K562 (cell line): ENCODE measurements at regions not wholly inside any gene's neighbourhood (a gene's known extent, or its start where the extent isn't known, plus 50 kb on each side); places are given as distances from the start of the nearest gene placed in this dataset.

Source experiments
- ATAC-seq: fragments of 200-7000 bp; cut with Tn5 transposase; 3 replicates; pipeline ENCODE4 v1.9.1; 2020; ENCODE audit warnings: moderate library complexity
- BruUV-seq: library from RNA; stranded (reverse); fragments of 400-500 nt; replicated peaks from 2 replicates; lab custom pipeline; 2021; lab: Mats Ljungman, UMichigan
- CTCF ChIA-PET: fragments of 300-600 bp; formaldehyde crosslinking; extraction: SDS; loops from one replicate; lab custom pipeline; 2021; ENCODE audit warnings: low intra/inter-chr PET ratio; lab: Yijun Ruan, JAX
- POLR2A ChIA-PET: fragments of 300-600, 350-650 bp; sonication (Branson Sonifier 250); formaldehyde crosslinking; extraction: SDS; loops from one replicate; lab custom pipeline; 2021; ENCODE audit warnings: antibody characterized with exemption, inconsistent platforms; lab: Yijun Ruan, JAX
- DNase-seq, 4 experiments: peaks; one replicate each; pipeline versions ENCODE4 v3.0.0 to v3.0.0-alpha.2; 2011 to 2018; ENCODE audit warnings: low spot score in 3 of 4, mixed read lengths in 3 of 4; ENCODE audit errors: extremely low read depth in 1 of 4
- FAIRE-seq: peaks from 2 replicates; lab custom pipeline; 2011; peaks lifted over from hg19 to GRCh38; lab: Jason Lieb, UNC
- H2AFZ ChIP-seq: 2 replicates; pipeline ENCODE4 v1.6.0; 2011; ENCODE audit warnings: low read depth, low read length, control low read depth, inconsistent platforms
- H3K27ac ChIP-seq: fragments of 200-600 bp; 3 replicates; pipeline ENCODE4 v1.8.0; 2011; ENCODE audit warnings: low read depth, mild to moderate bottlenecking, control low read depth, inconsistent platforms, low read length, moderate library complexity, mixed read lengths; ENCODE audit errors: extremely low read depth
- H3K27me3 ChIP-seq, 2 experiments: fragments of 300-600 bp in 1 of 2; 2 replicates in 1 of 2; 3 replicates in 1 of 2; pipeline versions ENCODE4 v1.6.0 to v1.8.0; 2011; ENCODE audit warnings: inconsistent platforms in 2 of 2, low read length in 2 of 2, mild to moderate bottlenecking in 1 of 2, mixed read lengths in 1 of 2, moderate library complexity in 1 of 2; ENCODE audit not compliant: control insufficient read depth in 2 of 2, insufficient read depth in 2 of 2
- H3K36me3 ChIP-seq: fragments of 300-600 bp; 3 replicates; pipeline ENCODE4 v1.8.0; 2011; ENCODE audit warnings: mild to moderate bottlenecking, low read length, inconsistent platforms; ENCODE audit not compliant: control insufficient read depth, insufficient read depth
- H3K4me1 ChIP-seq, 2 experiments: fragments of 200-600 bp in 1 of 2; replicated peaks in 1 of 2; 2 replicates in 1 of 2; 3 replicates in 1 of 2; pipeline versions ENCODE4 v1.5.1 to v1.8.0; 2011; ENCODE audit warnings: inconsistent platforms in 2 of 2, low read length in 2 of 2, mild to moderate bottlenecking in 1 of 2, mixed read lengths in 1 of 2, moderate library complexity in 1 of 2; ENCODE audit not compliant: control insufficient read depth in 2 of 2, insufficient read depth in 2 of 2
- H3K4me2 ChIP-seq: 2 replicates; pipeline ENCODE4 v1.6.1; 2011; ENCODE audit warnings: low read length, control low read depth, inconsistent platforms, mixed read lengths; ENCODE audit not compliant: insufficient read depth
- H3K4me3 ChIP-seq: fragments of 200-600 bp; sonication (generic), shearing (Covaris generic); 2 replicates; pipeline ENCODE4 v1.5.1; 2016; ENCODE audit warnings: control low read depth, inconsistent platforms
- H3K79me2 ChIP-seq: fragments of 200-600 bp; 3 replicates; pipeline ENCODE4 v1.8.0; 2011; ENCODE audit warnings: low read length, inconsistent platforms; ENCODE audit not compliant: control insufficient read depth, insufficient read depth
- H3K9ac ChIP-seq, 2 experiments: 2 replicates each; pipeline versions ENCODE4 v1.6.0 to v1.6.1; 2011; ENCODE audit warnings: low read depth in 2 of 2, low read length in 2 of 2, control low read depth in 1 of 2, inconsistent platforms in 1 of 2, mild to moderate bottlenecking in 1 of 2, mixed read lengths in 1 of 2; ENCODE audit not compliant: insufficient read depth in 1 of 2
- H3K9me1 ChIP-seq: one replicate; pipeline ENCODE4 v1.6.0; 2011; ENCODE audit warnings: inconsistent platforms, mild to moderate bottlenecking, low read length, moderate library complexity; ENCODE audit not compliant: control insufficient read depth, insufficient read depth
- H3K9me3 ChIP-seq: replicated peaks from 2 replicates; pipeline ENCODE4 v1.5.1; 2011; ENCODE audit warnings: low read depth, low read length, inconsistent platforms; ENCODE audit not compliant: control insufficient read depth, insufficient read depth
- H4K20me1 ChIP-seq: replicated peaks from 2 replicates; pipeline ENCODE4 v1.6.1; 2011; ENCODE audit warnings: low read length, inconsistent platforms, mixed read lengths; ENCODE audit not compliant: control insufficient read depth, insufficient read depth
- CREBBP ChIP-seq: IDR thresholded peaks from one replicate; pipeline ENCODE4 v1.6.1; 2012; ENCODE audit warnings: low read depth, mild to moderate bottlenecking, control low read depth, inconsistent platforms, low read length
- FOXJ2 ChIP-seq: fragments of 200-800 bp; sonication (Bioruptor generic); IDR thresholded peaks from 2 replicates; pipeline ENCODE4 v1.6.1; 2016; ENCODE audit warnings: missing genetic modification characterization, missing compliant biosample characterization
- MECOM ChIP-seq: fragments of 250-450 bp; sonication (Bioruptor Pico); IDR thresholded peaks from 2 replicates; pipeline ENCODE4 v1.8.0; 2022; ENCODE audit warnings: inconsistent platforms
- POLR2H ChIP-seq: IDR thresholded peaks from 2 replicates; pipeline ENCODE4 v1.6.1; 2016; ENCODE audit warnings: missing genetic modification characterization, low read depth, mild to moderate bottlenecking, control low read depth, missing compliant biosample characterization, moderate library complexity
- RBM25 ChIP-seq: fragments of 200-400 bp; formaldehyde crosslinking; IDR thresholded peaks from 2 replicates; pipeline ENCODE4 v1.6.1; 2018; ENCODE audit warnings: low read length, low read depth, moderate library complexity; ENCODE audit not compliant: severe bottlenecking
- RUNX1 ChIP-seq: sonication (generic); IDR thresholded peaks from 2 replicates; pipeline ENCODE4 v1.6.1; 2016; ENCODE audit warnings: antibody characterized with exemption, low read depth
- TBL1XR1 ChIP-seq, 2 experiments: IDR thresholded peaks; 2 replicates each; pipeline ENCODE4 v1.6.1; 2012; ENCODE audit warnings: improper control_type of control experiment in 2 of 2, low read length in 2 of 2, mild to moderate bottlenecking in 1 of 2
- ZBTB49 ChIP-seq: sonication (generic); formaldehyde crosslinking; IDR thresholded peaks from 2 replicates; pipeline ENCODE4 v1.8.0; 2022; ENCODE audit warnings: missing genetic modification reagents, mild to moderate bottlenecking, borderline replicate concordance
- ZNF212 ChIP-seq: fragments of 450-650 bp; formaldehyde crosslinking; IDR thresholded peaks from 2 replicates; pipeline ENCODE4 v1.4.0; 2020; ENCODE audit warnings: mild to moderate bottlenecking
- WGBS: fragments of 100-300 bp; shearing (Covaris generic); methylation state at CpG from one replicate; pipeline ENCODE4 v1.1.6; 2016; ENCODE audit warnings: low coverage, mixed read lengths; ENCODE audit not compliant: insufficient coverage; ENCODE audit errors: missing lambda C conversion rate; 5-methylcytosine and 5-hydroxymethylcytosine counted together
- in situ Hi-C: fragments of 300-500 bp; cut with MboI; formaldehyde crosslinking; loops from 4 replicates; pipeline ENCODE4 v1.15.0; 2018; ENCODE audit warnings: inconsistent platforms, mixed read lengths
- intact Hi-C: fragments of 100-400 bp; cut with micrococcal nuclease; formaldehyde crosslinking; loops from 2 replicates; pipeline ENCODE4 v1.14.2; 2022

- ChIA-PET CTCF (no interaction called here), POLR2A (no interaction called here)
- no peaks in the 10 kb centered on the region for H3K36me3 ChIP-seq
- no peak overlapping the region for H3K27ac ChIP-seq
- H3K27me3 ChIP-seq = no peaks in the 10 kb centered on the region
- no TSS peak for BruUV-seq
- intact Hi-C loops (no loop called here), in situ Hi-C loops (no loop called here)
- no peaks in the 10 kb centered on the region for H3K9me1 ChIP-seq
- DNase-seq (no peak), FAIRE-seq (no peak)
- H3K79me2 ChIP-seq = no peaks in the 10 kb centered on the region
- WGBS = 0% methylated on average over 1 of the region's 1 CpG
- TF ChIP-seq CREBBP (no peak), ZNF212 (no peak), RUNX1 (no peak), ZBTB49 (CRISPR knock-in tag) (no peak), TBL1XR1 (IDR thresholded peaks at IDR 0.05; ENCODE audit: low read length in 2 of 2) (no peak), FOXJ2 (tag) (no peak), RBM25 (no peak), POLR2H (tag) (no peak), MECOM (no peak)
- TF ChIP-seq, all 486 proteins: peak for 0
- H4K20me1 ChIP-seq = no peaks in the 10 kb centered on the region
- no peaks in the 10 kb centered on the region for H3K9me3 ChIP-seq
- H3K4me2 ChIP-seq = no peak overlapping the region
- ATAC-seq = no peak
- no peak overlapping the region for H2AFZ ChIP-seq
- H3K9ac ChIP-seq = no peak overlapping the region
- no peaks in the 10 kb centered on the region for H3K4me1 ChIP-seq
- no peak overlapping the region for H3K4me3 ChIP-seq
Measured at GRCh38 chr6:90701926-90702325, 115.1 kb upstream of the MAP3K7 start.
